ENCODE measurements at regions not wholly inside any gene's neighbourhood (a gene's known extent, or its start where the extent isn't known, plus 50 kb on each side); places are given as distances from the start of the nearest gene placed in this dataset.
"Not testable (repeated sequence)": the region's sequence is repeated elsewhere in the genome, so short reads cannot be mapped to it uniquely, and the experiment has no call there.

DNA sequence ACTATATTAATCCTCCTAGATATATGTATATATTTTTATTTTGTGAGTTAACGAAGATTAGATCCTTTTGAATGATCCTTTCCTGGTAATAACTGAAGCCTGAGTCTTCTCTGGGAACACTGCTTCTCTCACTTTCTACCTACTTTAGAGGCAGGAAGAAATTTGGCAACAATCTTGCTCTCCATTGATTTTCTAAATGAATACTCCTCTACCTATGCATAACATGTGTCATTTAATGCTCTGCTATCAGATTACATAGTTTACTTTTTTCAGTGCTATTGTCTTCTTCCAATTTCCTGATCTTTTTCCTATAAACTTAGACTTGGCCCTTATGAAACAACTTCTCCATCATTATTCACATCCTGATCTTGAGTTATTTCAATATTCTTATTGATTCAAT, 60.4 kb upstream of the PDHA2 start:
- H3K4me3 ChIP-seq (ENCODE audit: low read depth, low read length) = no peak overlapping the region
- DNase-seq (ENCODE audit: low read depth) = no peak
- TF ChIP-seq, protein P1, sequence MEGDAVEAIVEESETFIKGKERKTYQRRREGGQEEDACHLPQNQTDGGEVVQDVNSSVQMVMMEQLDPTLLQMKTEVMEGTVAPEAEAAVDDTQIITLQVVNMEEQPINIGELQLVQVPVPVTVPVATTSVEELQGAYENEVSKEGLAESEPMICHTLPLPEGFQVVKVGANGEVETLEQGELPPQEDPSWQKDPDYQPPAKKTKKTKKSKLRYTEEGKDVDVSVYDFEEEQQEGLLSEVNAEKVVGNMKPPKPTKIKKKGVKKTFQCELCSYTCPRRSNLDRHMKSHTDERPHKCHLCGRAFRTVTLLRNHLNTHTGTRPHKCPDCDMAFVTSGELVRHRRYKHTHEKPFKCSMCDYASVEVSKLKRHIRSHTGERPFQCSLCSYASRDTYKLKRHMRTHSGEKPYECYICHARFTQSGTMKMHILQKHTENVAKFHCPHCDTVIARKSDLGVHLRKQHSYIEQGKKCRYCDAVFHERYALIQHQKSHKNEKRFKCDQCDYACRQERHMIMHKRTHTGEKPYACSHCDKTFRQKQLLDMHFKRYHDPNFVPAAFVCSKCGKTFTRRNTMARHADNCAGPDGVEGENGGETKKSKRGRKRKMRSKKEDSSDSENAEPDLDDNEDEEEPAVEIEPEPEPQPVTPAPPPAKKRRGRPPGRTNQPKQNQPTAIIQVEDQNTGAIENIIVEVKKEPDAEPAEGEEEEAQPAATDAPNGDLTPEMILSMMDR (conservative IDR thresholded peaks at IDR 0.05; ENCODE audit: low read depth, low read length) = no peak

DNA sequence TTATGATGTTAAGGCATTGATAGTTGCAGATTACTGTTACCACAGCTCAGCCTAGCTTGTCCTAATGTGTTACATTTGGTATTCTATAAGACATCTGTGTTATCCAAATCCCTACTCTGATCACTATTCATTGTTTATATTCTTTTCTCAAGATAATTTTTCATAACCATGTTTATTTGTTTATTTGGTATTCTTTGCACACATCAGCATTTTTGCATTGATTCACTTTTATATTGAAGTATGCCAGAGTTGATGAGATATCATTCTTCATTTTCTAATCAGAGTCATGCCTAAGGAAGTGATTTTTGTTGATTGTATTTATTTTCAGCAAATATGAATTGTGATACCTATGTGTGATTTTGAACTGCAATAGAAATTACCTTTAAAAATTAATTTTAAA, 61.2 kb upstream of the PDHA2 start:
- TF ChIP-seq, protein P1 (conservative IDR thresholded peaks at IDR 0.05; ENCODE audit: low read depth, low read length) = no peak
- no peak overlapping the region for H3K4me3 ChIP-seq (ENCODE audit: low read depth, low read length)
- DNase-seq (ENCODE audit: low read depth) = no peak

DNA sequence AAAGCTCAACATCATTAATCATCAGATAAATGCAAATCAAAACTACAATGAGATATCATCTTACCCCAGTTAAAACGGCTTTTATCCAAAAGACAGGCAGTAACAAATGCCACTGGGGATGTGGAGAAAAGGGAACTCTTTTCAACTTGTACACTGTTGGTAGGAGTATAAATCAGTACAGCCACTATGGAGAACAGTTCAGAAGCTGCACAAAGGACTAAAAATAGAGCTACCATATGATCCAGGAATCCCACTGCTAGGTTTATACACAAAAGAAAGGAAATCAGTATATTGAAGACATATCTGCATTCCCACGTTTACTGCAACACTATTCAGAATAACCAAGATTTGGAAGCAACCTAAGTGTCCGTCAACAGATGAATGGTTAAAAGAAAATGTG, 69.3 kb upstream of the PDHA2 start:
- not testable (repeated sequence) for H3K4me3 ChIP-seq (ENCODE audit: low read depth, low read length); DNase-seq (ENCODE audit: low read depth)

DNA sequence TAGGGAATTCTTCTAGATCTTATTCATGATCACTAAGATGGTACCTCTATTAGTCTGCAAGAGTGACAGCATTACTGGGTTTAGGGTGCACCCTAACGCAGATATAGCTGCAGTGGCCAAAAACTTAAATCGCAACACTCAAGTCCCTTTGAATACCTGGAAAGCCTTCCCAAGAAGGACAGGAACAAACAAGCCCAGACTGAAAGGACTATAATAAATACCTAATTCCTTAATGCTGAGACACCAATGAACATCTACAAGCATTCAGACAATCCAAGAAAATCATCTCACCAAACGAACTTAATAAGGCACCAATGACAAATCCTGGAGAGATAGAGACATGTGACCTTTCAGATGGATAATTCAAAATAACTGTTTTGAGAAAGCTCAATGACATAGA, 74.9 kb upstream of the PDHA2 start:
- H3K4me3 ChIP-seq (ENCODE audit: low read depth, low read length) = no peak overlapping the region
- no peak for DNase-seq (ENCODE audit: low read depth)
- TF ChIP-seq, protein P1 (conservative IDR thresholded peaks at IDR 0.05; ENCODE audit: low read depth, low read length) = no peak

DNA sequence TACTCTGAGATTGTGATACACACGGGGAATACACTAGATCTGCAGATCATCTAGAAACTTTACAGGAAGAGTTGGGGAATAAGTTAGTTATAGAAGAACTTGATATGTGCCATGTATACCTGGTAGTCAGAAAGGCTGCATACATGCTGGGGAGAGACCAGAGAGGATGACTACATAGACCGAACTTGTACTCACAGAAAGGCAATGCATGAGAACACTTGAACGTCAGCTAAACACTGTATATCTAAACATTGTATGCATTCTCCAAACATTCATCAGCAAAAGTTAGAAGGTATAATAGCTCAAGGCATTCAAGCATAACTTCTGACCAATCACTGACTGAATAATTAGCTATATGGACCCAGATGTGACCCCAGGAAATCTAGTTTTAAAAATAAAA, 78.0 kb upstream of the PDHA2 start:
- TF ChIP-seq, protein P1 (conservative IDR thresholded peaks at IDR 0.05; ENCODE audit: low read depth, low read length) = no peak
- no peak overlapping the region for H3K4me3 ChIP-seq (ENCODE audit: low read depth, low read length)
- DNase-seq (ENCODE audit: low read depth) = no peak

DNA sequence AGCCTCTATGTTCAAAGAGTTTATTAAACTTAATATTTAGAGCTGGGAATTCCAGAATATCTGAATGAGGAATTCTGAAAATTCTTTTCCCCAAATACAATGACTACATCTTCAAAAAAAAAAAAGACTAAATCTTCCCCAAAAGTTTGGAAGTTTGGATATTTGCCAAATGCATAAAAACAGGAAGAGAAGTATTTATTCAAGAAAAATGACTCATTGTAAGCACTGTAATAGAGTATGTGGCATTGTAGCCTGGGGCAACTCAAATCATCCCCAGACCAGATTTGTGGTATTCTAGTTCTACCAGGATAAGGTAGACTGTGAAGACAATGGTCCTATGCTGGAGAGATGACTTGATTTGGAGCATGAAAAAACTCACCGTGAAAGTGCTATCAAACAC, 78.5 kb upstream of the PDHA2 start:
- TF ChIP-seq, protein P1 (conservative IDR thresholded peaks at IDR 0.05; ENCODE audit: low read depth, low read length) = no peak
- no peak for DNase-seq (ENCODE audit: low read depth)
- H3K4me3 ChIP-seq (ENCODE audit: low read depth, low read length) = no peak overlapping the region

DNA sequence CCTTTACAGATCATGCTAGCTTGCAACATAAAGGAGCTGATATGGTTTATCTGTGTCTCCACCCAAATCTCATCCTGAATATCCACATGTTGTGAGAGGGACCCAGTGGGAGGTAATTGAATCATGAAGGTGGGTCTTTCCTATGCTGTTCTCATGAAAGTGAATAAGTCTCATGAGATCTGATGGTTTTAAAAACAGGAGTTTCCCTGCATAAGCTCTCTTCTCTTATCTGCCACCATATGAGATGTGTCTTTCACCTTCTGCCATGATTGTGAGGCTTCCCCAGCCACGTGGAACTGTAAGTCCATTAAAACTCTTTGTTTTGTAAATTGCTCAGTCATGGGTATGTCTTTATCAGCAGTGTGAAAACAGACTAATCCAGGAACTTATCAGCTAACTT, 79.2 kb upstream of the PDHA2 start:
- DNase-seq (ENCODE audit: low read depth) = not testable (repeated sequence)

DNA sequence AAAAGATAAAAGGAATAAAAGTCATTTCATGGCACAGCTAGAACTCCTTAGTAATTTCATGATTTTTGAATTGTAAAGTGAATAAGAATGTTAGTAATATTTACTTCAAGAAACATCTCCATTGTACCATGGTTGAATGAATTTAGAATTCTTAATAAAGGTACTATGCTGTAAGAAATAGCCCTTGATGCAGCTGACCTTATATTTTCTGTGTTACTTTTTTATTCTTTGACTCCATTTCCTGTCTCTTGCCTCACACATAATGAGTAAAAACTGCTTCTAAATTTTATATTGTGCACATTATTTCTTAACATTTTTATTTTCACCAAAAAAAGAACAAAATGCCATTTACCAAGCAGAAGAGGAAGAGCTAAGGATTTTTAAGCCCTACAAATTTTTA, 81.9 kb upstream of the PDHA2 start:
- no peak overlapping the region for H3K4me3 ChIP-seq (ENCODE audit: low read depth, low read length)
- no peak for DNase-seq (ENCODE audit: low read depth)
- TF ChIP-seq, protein P1 (conservative IDR thresholded peaks at IDR 0.05; ENCODE audit: low read depth, low read length) = no peak

More for the DNA sequence above, 79.2 kb upstream of the PDHA2 start:
- H3K4me3 ChIP-seq (ENCODE audit: low read depth, low read length) = not testable (repeated sequence)
